Motor neuron (in vitro differentiated cells): ENCODE measurements at regions not wholly inside any gene's neighbourhood (a gene's known extent, or its start where the extent isn't known, plus 50 kb on each side); places are given as distances from the start of the nearest gene placed in this dataset.

ENCODE experiments used
- ATAC-seq, 8 experiments: fragments of 200-7000 bp; cut with Tn5 transposase; replicated peaks in 6 of 8; 2 replicates each; pipeline ENCODE4 v1.8.0; 2021; ENCODE audit warnings: mild to moderate bottlenecking in 8 of 8, moderate library complexity in 8 of 8
- H3K27ac ChIP-seq, 2 donors: fragments of 250-450 bp; sonication (Bioruptor Pico); 2 replicates each; pipeline ENCODE4 v1.9.0; 2021; ENCODE audit warnings: antibody characterized with exemption in 2 of 2, mild to moderate bottlenecking in 2 of 2, moderate library complexity in 1 of 2
- H3K4me1 ChIP-seq, 2 donors: fragments of 250-450 bp; sonication (Bioruptor Pico); replicated peaks in 1 of 2; 2 replicates each; pipeline ENCODE4 v1.6.1; 2021; ENCODE audit warnings: antibody characterized with exemption in 2 of 2, mild to moderate bottlenecking in 2 of 2, moderate library complexity in 1 of 2
- H3K4me3 ChIP-seq, 5 donors: fragments of 250-450 bp; sonication (Bioruptor Pico); 2 replicates each; pipeline ENCODE4 v1.9.0; 2021; ENCODE audit warnings: antibody characterized with exemption in 5 of 5, mild to moderate bottlenecking in 5 of 5, moderate library complexity in 4 of 5
- WGBS, 10 experiments: fragments of 450-650 bp; shearing (Covaris generic); methylation state at CpG; one replicate each; pipeline ENCODE4 v1.0.0; 2022; 5-methylcytosine and 5-hydroxymethylcytosine counted together
- in situ Hi-C, 9 experiments: fragments of 400-800 bp; cut with MboI; loops; one replicate each; pipeline ENCODE4 v1.15.0; 2021; ENCODE audit warnings: low sequenced_read_pairs in 9 of 9, low pct_unique_long_range_greater_than_20kb in 2 of 9; ENCODE audit not compliant: unreplicated experiment in 9 of 9

GRCh38 chr6:18335948-18336347 is 51.2 kb upstream of the RNF144B start:
- Histone ChIP-seq H3K4me1 (peaks cover 7 to 8% of the 10 kb centered on the region in 2 donors), H3K27ac (no peak overlapping the region), H3K4me3 (no peak overlapping the region)
- ATAC-seq, result no peak
- in situ Hi-C loops, result loop anchor here in 2 of 9 experiments (25.0 kb wide), 1 partner anchor 176 kb away; no protein-coding TSS in a partner anchor
- 0 to 86% (median 56%) methylated on average over 1 of the region's 1 CpG for WGBS, 10 experiments

GRCh38 chr6:18334251-18334650 is 52.9 kb upstream of the RNF144B start:
- no peak overlapping the region for H3K27ac ChIP-seq
- H3K4me3 ChIP-seq, result no peak overlapping the region
- no peak for ATAC-seq
- H3K4me1 ChIP-seq, result peaks cover 7 to 8% of the 10 kb centered on the region in 2 donors
- in situ Hi-C loops, result loop anchor here in 3 of 9 experiments (5.0 to 25.0 kb wide), 2 partner anchors 163 to 178 kb away; no protein-coding TSS in a partner anchor
- WGBS, 10 experiments, result 57 to 100% (median 72%) methylated on average over 1 to 2 of the region's 2 CpGs; no CpG with 5 or more reads in 4 of the 10 experiments

- 64 to 95% (median 81%) methylated on average over 1 to 6 of the region's 6 CpGs; no CpG with 5 or more reads in 2 of the 10 experiments for WGBS, 10 experiments
- ATAC-seq, result no peak
These were observed 56.5 kb upstream of the RNF144B start for GRCh38 chr6:18330548-18331081.

GRCh38 chr6:18329776-18330175 is 57.4 kb upstream of the RNF144B start:
- no peak overlapping the region for H3K27ac ChIP-seq
- in situ Hi-C loops, result loop anchor here in 4 of 9 experiments (5.0 to 25.0 kb wide), 3 partner anchors 168 to 183 kb away; no protein-coding TSS in a partner anchor
- no peak overlapping the region for H3K4me3 ChIP-seq
- no peaks in the 10 kb centered on the region for H3K4me1 ChIP-seq
- ATAC-seq, result no peak
- 27 to 95% (median 64%) methylated on average over 2 to 3 of the region's 3 CpGs for WGBS, 10 experiments

More at GRCh38 chr6:18330548-18331081, 56.5 kb upstream of the RNF144B start:
- H3K4me1 ChIP-seq, result peaks cover 0 to under 1% of the 10 kb centered on the region in 2 donors
- H3K4me3 ChIP-seq, result no peak overlapping the region
- in situ Hi-C loops, result loop anchor here in 3 of 9 experiments (5.0 to 25.0 kb wide), 2 partner anchors 167 to 182 kb away; no protein-coding TSS in a partner anchor
- no peak overlapping the region for H3K27ac ChIP-seq

- no peak overlapping the region for H3K27ac ChIP-seq
- 55 to 100% (median 74%) methylated on average over 1 to 3 of the region's 3 CpGs; no CpG with 5 or more reads in 2 of the 10 experiments for WGBS, 10 experiments
- in situ Hi-C loops, result loop anchor here in 3 of 9 experiments (10.0 to 25.0 kb wide), 2 partner anchors 176 to 184 kb away; no protein-coding TSS in a partner anchor
- H3K4me1 ChIP-seq, result no peaks in the 10 kb centered on the region
- no peak overlapping the region for H3K4me3 ChIP-seq
- ATAC-seq, result no peak
These were observed 58.6 kb upstream of the RNF144B start for GRCh38 chr6:18328540-18328939.

- in situ Hi-C loops, result loop anchor here in 3 of 9 experiments (10.0 to 25.0 kb wide), 2 partner anchors 177 to 184 kb away; no protein-coding TSS in a partner anchor
- peak in 1 of 8 experiments; percentile 24 for ATAC-seq
- H3K4me3 ChIP-seq, result no peak overlapping the region
- no peaks in the 10 kb centered on the region for H3K4me1 ChIP-seq
- H3K27ac ChIP-seq, result no peak overlapping the region
- WGBS, 10 experiments, result 17 to 100% (median 96%) methylated on average over 1 to 2 of the region's 2 CpGs
These were observed 59.1 kb upstream of the RNF144B start for GRCh38 chr6:18328070-18328469.

GRCh38 chr6:18327626-18328025 is 59.5 kb upstream of the RNF144B start:
- H3K4me3 ChIP-seq, result no peak overlapping the region
- no peak overlapping the region for H3K27ac ChIP-seq
- H3K4me1 ChIP-seq, result no peaks in the 10 kb centered on the region
- WGBS, 10 experiments, result 24 to 98% (median 92%) methylated on average over 1 to 5 of the region's 5 CpGs; no CpG with 5 or more reads in 3 of the 10 experiments
- ATAC-seq, result peak in 1 of 8 experiments; percentile 39
- in situ Hi-C loops, result loop anchor here in 3 of 9 experiments (10.0 to 25.0 kb wide), 2 partner anchors 177 to 185 kb away; no protein-coding TSS in a partner anchor

GRCh38 chr6:18326980-18327379 is 60.2 kb upstream of the RNF144B start:
- no peak overlapping the region for H3K27ac ChIP-seq
- in situ Hi-C loops, result loop anchor here in 3 of 9 experiments (10.0 to 25.0 kb wide), 2 partner anchors 178 to 185 kb away; no protein-coding TSS in a partner anchor
- no peaks in the 10 kb centered on the region for H3K4me1 ChIP-seq
- WGBS, 10 experiments, result 0 to 72% (median 60%) methylated on average over 1 to 6 of the region's 6 CpGs; no CpG with 5 or more reads in 7 of the 10 experiments
- H3K4me3 ChIP-seq, result no peak overlapping the region
- no peak for ATAC-seq

- Histone ChIP-seq H3K4me1 (no peaks in the 10 kb centered on the region), H3K4me3 (no peak overlapping the region), H3K27ac (no peak overlapping the region)
- WGBS, 10 experiments, result 55 to 100% (median 93%) methylated on average over 1 to 2 of the region's 2 CpGs; no CpG with 5 or more reads in 4 of the 10 experiments
- in situ Hi-C loops, result loop anchor here in 3 of 9 experiments (10.0 to 25.0 kb wide), 2 partner anchors 179 to 186 kb away; no protein-coding TSS in a partner anchor
- no peak for ATAC-seq
These were observed 61.1 kb upstream of the RNF144B start for GRCh38 chr6:18326001-18326400.

GRCh38 chr6:18324706-18325042 is 60.3 kb upstream of the DEK start:
- H3K4me3 ChIP-seq, result no peak overlapping the region
- 44 to 100% (median 62%) methylated on average over 1 to 4 of the region's 4 CpGs; no CpG with 5 or more reads in 2 of the 10 experiments for WGBS, 10 experiments
- in situ Hi-C loops, result loop anchor here in 7 of 9 experiments (10.0 to 25.0 kb wide), 3 partner anchors 180 to 1162 kb away; no protein-coding TSS in a partner anchor
- H3K27ac ChIP-seq, result no peak overlapping the region
- H3K4me1 ChIP-seq, result no peaks in the 10 kb centered on the region
- no peak for ATAC-seq

GRCh38 chr6:18323935-18324705 is 59.8 kb upstream of the DEK start:
- Histone ChIP-seq H3K4me1 (no peaks in the 10 kb centered on the region), H3K4me3 (no peak overlapping the region), H3K27ac (no peak overlapping the region)
- in situ Hi-C loops, result loop anchor here in 5 of 9 experiments (10.0 to 25.0 kb wide), 3 partner anchors 181 to 1162 kb away; no protein-coding TSS in a partner anchor
- ATAC-seq, result peak; percentile 36 to 85 (median 64)
- WGBS, 10 experiments, result 0 to 38% (median 29%) methylated on average over 1 to 8 of the region's 8 CpGs

GRCh38 chr6:18317850-18318249 is 53.5 kb upstream of the DEK start:
- no peak for ATAC-seq
- in situ Hi-C loops, result loop anchor here in 4 of 9 experiments (25.0 kb wide), 2 partner anchors 194 to 1156 kb away; no protein-coding TSS in a partner anchor

More at GRCh38 chr6:18317850-18318249, 53.5 kb upstream of the DEK start:
- H3K4me3 ChIP-seq, result no peak overlapping the region
- WGBS, 10 experiments, result 0% methylated on average over 1 of the region's 1 CpG; no CpG with 5 or more reads in 5 of the 10 experiments
- H3K4me1 ChIP-seq, result no peaks in the 10 kb centered on the region
- H3K27ac ChIP-seq, result no peak overlapping the region
